ENCODE measurements at regions not wholly inside any gene's neighbourhood (a gene's known extent, or its start where the extent isn't known, plus 50 kb on each side); places are given as distances from the start of the nearest gene placed in this dataset.

DNA sequence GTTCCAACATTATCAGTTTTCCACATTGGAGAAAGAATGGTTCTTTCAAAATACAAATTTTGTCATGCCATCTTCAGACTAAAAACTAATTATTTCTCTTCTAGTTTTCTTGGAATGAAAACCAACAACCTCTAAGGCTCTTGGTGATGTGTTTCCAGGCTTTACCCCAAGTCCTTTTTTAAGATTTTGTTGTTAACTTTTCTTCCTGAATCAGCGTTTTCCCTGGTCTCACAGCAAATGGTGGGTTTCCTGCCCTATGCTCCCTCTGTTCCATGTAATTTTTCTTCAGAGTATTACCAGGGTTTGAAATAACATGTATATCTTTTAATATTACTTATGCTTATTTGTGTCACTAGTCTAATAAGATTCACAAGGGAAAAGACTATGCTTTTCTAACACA lies 1311.9 kb downstream of the LRFN5 start:
- TF ChIP-seq, protein P1, sequence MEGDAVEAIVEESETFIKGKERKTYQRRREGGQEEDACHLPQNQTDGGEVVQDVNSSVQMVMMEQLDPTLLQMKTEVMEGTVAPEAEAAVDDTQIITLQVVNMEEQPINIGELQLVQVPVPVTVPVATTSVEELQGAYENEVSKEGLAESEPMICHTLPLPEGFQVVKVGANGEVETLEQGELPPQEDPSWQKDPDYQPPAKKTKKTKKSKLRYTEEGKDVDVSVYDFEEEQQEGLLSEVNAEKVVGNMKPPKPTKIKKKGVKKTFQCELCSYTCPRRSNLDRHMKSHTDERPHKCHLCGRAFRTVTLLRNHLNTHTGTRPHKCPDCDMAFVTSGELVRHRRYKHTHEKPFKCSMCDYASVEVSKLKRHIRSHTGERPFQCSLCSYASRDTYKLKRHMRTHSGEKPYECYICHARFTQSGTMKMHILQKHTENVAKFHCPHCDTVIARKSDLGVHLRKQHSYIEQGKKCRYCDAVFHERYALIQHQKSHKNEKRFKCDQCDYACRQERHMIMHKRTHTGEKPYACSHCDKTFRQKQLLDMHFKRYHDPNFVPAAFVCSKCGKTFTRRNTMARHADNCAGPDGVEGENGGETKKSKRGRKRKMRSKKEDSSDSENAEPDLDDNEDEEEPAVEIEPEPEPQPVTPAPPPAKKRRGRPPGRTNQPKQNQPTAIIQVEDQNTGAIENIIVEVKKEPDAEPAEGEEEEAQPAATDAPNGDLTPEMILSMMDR (IDR thresholded peaks at IDR 0.05): no peak
- no peak for TF ChIP-seq POLR2A (IDR thresholded peaks at IDR 0.05)
